ENCODE measurements at regions not wholly inside any gene's neighbourhood (a gene's known extent, or its start where the extent isn't known, plus 50 kb on each side); places are given as distances from the start of the nearest gene placed in this dataset.

GRCh38 chr2:8475349-8476031 is 206.4 kb upstream of the ID2 start:
- 46% methylated on average over 13 of the region's 13 CpGs for WGBS
- Histone ChIP-seq H3K4me3 (ENCODE audit: low read length in 2 of 2) (no peak overlapping the region), H3K27ac (ENCODE audit: low read depth in 1 of 2, low read length in 1 of 2) (peak overlapping the region in 1 of 2 donors; percentile 27), H3K36me3 (ENCODE audit: control insufficient read depth in 2 of 2, insufficient read depth in 2 of 2, low read length in 1 of 2) (no peaks in the 10 kb centered on the region), H3K27me3 (ENCODE audit: control insufficient read depth in 2 of 2, insufficient read depth in 1 of 2, low read length in 1 of 2) (no peaks in the 10 kb centered on the region), H3K9me3 (ENCODE audit: control insufficient read depth in 2 of 2, insufficient read depth in 1 of 2, low read length in 1 of 2) (no peaks in the 10 kb centered on the region), H3K4me1 (ENCODE audit: control insufficient read depth in 2 of 2, insufficient read depth in 2 of 2, low read length in 2 of 2) (peaks cover 16 to 29% of the 10 kb centered on the region in 2 donors)
- peak in 1 of 9 donors; percentile 34 for DNase-seq (ENCODE audit: low read depth in 6 of 9, low spot score in 9 of 9)

- H3K4me3 ChIP-seq (ENCODE audit: low read length in 2 of 2), result no peak overlapping the region
- H3K27me3 ChIP-seq (ENCODE audit: control insufficient read depth in 2 of 2, insufficient read depth in 1 of 2, low read length in 1 of 2), result peaks cover 0 to under 1% of the 10 kb centered on the region in 2 donors
- H3K4me1 ChIP-seq (ENCODE audit: control insufficient read depth in 2 of 2, insufficient read depth in 2 of 2, low read length in 2 of 2), result peaks cover 9 to 34% of the 10 kb centered on the region in 2 donors
- no peaks in the 10 kb centered on the region for H3K9me3 ChIP-seq (ENCODE audit: control insufficient read depth in 2 of 2, insufficient read depth in 1 of 2, low read length in 1 of 2)
- DNase-seq (ENCODE audit: low read depth in 6 of 9, low spot score in 9 of 9), result peak in 1 of 9 donors; percentile 49
- no peaks in the 10 kb centered on the region for H3K36me3 ChIP-seq (ENCODE audit: control insufficient read depth in 2 of 2, insufficient read depth in 2 of 2, low read length in 1 of 2)
- WGBS, result 51% methylated on average over 16 of the region's 16 CpGs
- peak overlapping the region; percentile 4 to 53 for H3K27ac ChIP-seq (ENCODE audit: low read depth in 1 of 2, low read length in 1 of 2)
These were observed 204.0 kb upstream of the ID2 start for GRCh38 chr2:8477552-8478470.

GRCh38 chr2:8478471-8478793 is 203.4 kb upstream of the ID2 start:
- Histone ChIP-seq H3K4me3 (ENCODE audit: low read length in 2 of 2) (no peak overlapping the region), H3K9me3 (ENCODE audit: control insufficient read depth in 2 of 2, insufficient read depth in 1 of 2, low read length in 1 of 2) (no peaks in the 10 kb centered on the region), H3K4me1 (ENCODE audit: control insufficient read depth in 2 of 2, insufficient read depth in 2 of 2, low read length in 2 of 2) (peaks cover 9 to 30% of the 10 kb centered on the region in 2 donors), H3K36me3 (ENCODE audit: control insufficient read depth in 2 of 2, insufficient read depth in 2 of 2, low read length in 1 of 2) (no peaks in the 10 kb centered on the region), H3K27me3 (ENCODE audit: control insufficient read depth in 2 of 2, insufficient read depth in 1 of 2, low read length in 1 of 2) (peaks cover 0 to 2% of the 10 kb centered on the region in 2 donors), H3K27ac (ENCODE audit: low read depth in 1 of 2, low read length in 1 of 2) (no peak overlapping the region)
- no peak for DNase-seq (ENCODE audit: low read depth in 6 of 9, low spot score in 9 of 9)
- WGBS, result 79% methylated on average over 4 of the region's 4 CpGs

GRCh38 chr2:8479298-8479697 is 202.6 kb upstream of the ID2 start:
- WGBS, result 96% methylated on average over 12 of the region's 12 CpGs
- H3K9me3 ChIP-seq (ENCODE audit: control insufficient read depth in 2 of 2, insufficient read depth in 1 of 2, low read length in 1 of 2), result no peaks in the 10 kb centered on the region
- no peak for DNase-seq (ENCODE audit: low read depth in 6 of 9, low spot score in 9 of 9)
- H3K27ac ChIP-seq (ENCODE audit: low read depth in 1 of 2, low read length in 1 of 2), result no peak overlapping the region
- H3K36me3 ChIP-seq (ENCODE audit: control insufficient read depth in 2 of 2, insufficient read depth in 2 of 2, low read length in 1 of 2), result no peaks in the 10 kb centered on the region
- H3K27me3 ChIP-seq (ENCODE audit: control insufficient read depth in 2 of 2, insufficient read depth in 1 of 2, low read length in 1 of 2), result peaks cover 0 to 2% of the 10 kb centered on the region in 2 donors
- no peak overlapping the region for H3K4me3 ChIP-seq (ENCODE audit: low read length in 2 of 2)
- H3K4me1 ChIP-seq (ENCODE audit: control insufficient read depth in 2 of 2, insufficient read depth in 2 of 2, low read length in 2 of 2), result peaks cover 9 to 30% of the 10 kb centered on the region in 2 donors

GRCh38 chr2:8480915-8481314 is 200.9 kb upstream of the ID2 start:
- Histone ChIP-seq H3K27me3 (ENCODE audit: control insufficient read depth in 2 of 2, insufficient read depth in 1 of 2, low read length in 1 of 2) (peaks cover 0 to 2% of the 10 kb centered on the region in 2 donors), H3K36me3 (ENCODE audit: control insufficient read depth in 2 of 2, insufficient read depth in 2 of 2, low read length in 1 of 2) (no peaks in the 10 kb centered on the region), H3K27ac (ENCODE audit: low read depth in 1 of 2, low read length in 1 of 2) (no peak overlapping the region), H3K4me1 (ENCODE audit: control insufficient read depth in 2 of 2, insufficient read depth in 2 of 2, low read length in 2 of 2) (peaks cover 9 to 30% of the 10 kb centered on the region in 2 donors), H3K9me3 (ENCODE audit: control insufficient read depth in 2 of 2, insufficient read depth in 1 of 2, low read length in 1 of 2) (no peaks in the 10 kb centered on the region), H3K4me3 (ENCODE audit: low read length in 2 of 2) (no peak overlapping the region)
- DNase-seq (ENCODE audit: low read depth in 6 of 9, low spot score in 9 of 9), result no peak
- WGBS, result 58% methylated on average over 5 of the region's 5 CpGs

- Histone ChIP-seq H3K36me3 (ENCODE audit: control insufficient read depth in 2 of 2, insufficient read depth in 2 of 2, low read length in 1 of 2) (no peaks in the 10 kb centered on the region), H3K27ac (ENCODE audit: low read depth in 1 of 2, low read length in 1 of 2) (no peak overlapping the region), H3K27me3 (ENCODE audit: control insufficient read depth in 2 of 2, insufficient read depth in 1 of 2, low read length in 1 of 2) (peaks cover 0 to 2% of the 10 kb centered on the region in 2 donors), H3K9me3 (ENCODE audit: control insufficient read depth in 2 of 2, insufficient read depth in 1 of 2, low read length in 1 of 2) (no peaks in the 10 kb centered on the region), H3K4me1 (ENCODE audit: control insufficient read depth in 2 of 2, insufficient read depth in 2 of 2, low read length in 2 of 2) (peaks cover 9 to 30% of the 10 kb centered on the region in 2 donors), H3K4me3 (ENCODE audit: low read length in 2 of 2) (no peak overlapping the region)
- peak in 1 of 9 donors; percentile 49 for DNase-seq (ENCODE audit: low read depth in 6 of 9, low spot score in 9 of 9)
- WGBS, result 13% methylated on average over 6 of the region's 6 CpGs
These were observed 200.3 kb upstream of the ID2 start for GRCh38 chr2:8481463-8482009.

GRCh38 chr2:8482432-8482831 is 199.4 kb upstream of the ID2 start:
- DNase-seq (ENCODE audit: low read depth in 6 of 9, low spot score in 9 of 9), result no peak
- 97% methylated on average over 4 of the region's 4 CpGs for WGBS
- peaks cover 0 to 2% of the 10 kb centered on the region in 2 donors for H3K9me3 ChIP-seq (ENCODE audit: control insufficient read depth in 2 of 2, insufficient read depth in 1 of 2, low read length in 1 of 2)
- no peaks in the 10 kb centered on the region for H3K36me3 ChIP-seq (ENCODE audit: control insufficient read depth in 2 of 2, insufficient read depth in 2 of 2, low read length in 1 of 2)
- H3K4me1 ChIP-seq (ENCODE audit: control insufficient read depth in 2 of 2, insufficient read depth in 2 of 2, low read length in 2 of 2), result peaks cover 8 to 33% of the 10 kb centered on the region in 2 donors
- no peak overlapping the region for H3K27ac ChIP-seq (ENCODE audit: low read depth in 1 of 2, low read length in 1 of 2)
- peaks cover 0 to 2% of the 10 kb centered on the region in 2 donors for H3K27me3 ChIP-seq (ENCODE audit: control insufficient read depth in 2 of 2, insufficient read depth in 1 of 2, low read length in 1 of 2)
- H3K4me3 ChIP-seq (ENCODE audit: low read length in 2 of 2), result no peak overlapping the region

- Histone ChIP-seq H3K4me3 (ENCODE audit: low read length in 2 of 2) (no peak overlapping the region), H3K4me1 (ENCODE audit: control insufficient read depth in 2 of 2, insufficient read depth in 2 of 2, low read length in 2 of 2) (peaks cover 26 to 46% of the 10 kb centered on the region in 2 donors), H3K36me3 (ENCODE audit: control insufficient read depth in 2 of 2, insufficient read depth in 2 of 2, low read length in 1 of 2) (no peaks in the 10 kb centered on the region), H3K27ac (ENCODE audit: low read depth in 1 of 2, low read length in 1 of 2) (no peak overlapping the region), H3K27me3 (ENCODE audit: control insufficient read depth in 2 of 2, insufficient read depth in 1 of 2, low read length in 1 of 2) (peaks cover 0 to 2% of the 10 kb centered on the region in 2 donors), H3K9me3 (ENCODE audit: control insufficient read depth in 2 of 2, insufficient read depth in 1 of 2, low read length in 1 of 2) (peaks cover 0 to 3% of the 10 kb centered on the region in 2 donors)
- DNase-seq (ENCODE audit: low read depth in 6 of 9, low spot score in 9 of 9), result no peak
- WGBS, result 96% methylated on average over 7 of the region's 7 CpGs
These were observed 197.2 kb upstream of the ID2 start for GRCh38 chr2:8484502-8485283.
